ENCODE measurements at regions not wholly inside any gene's neighbourhood (a gene's known extent, or its start where the extent isn't known, plus 50 kb on each side); places are given as distances from the start of the nearest gene placed in this dataset.

DNA sequence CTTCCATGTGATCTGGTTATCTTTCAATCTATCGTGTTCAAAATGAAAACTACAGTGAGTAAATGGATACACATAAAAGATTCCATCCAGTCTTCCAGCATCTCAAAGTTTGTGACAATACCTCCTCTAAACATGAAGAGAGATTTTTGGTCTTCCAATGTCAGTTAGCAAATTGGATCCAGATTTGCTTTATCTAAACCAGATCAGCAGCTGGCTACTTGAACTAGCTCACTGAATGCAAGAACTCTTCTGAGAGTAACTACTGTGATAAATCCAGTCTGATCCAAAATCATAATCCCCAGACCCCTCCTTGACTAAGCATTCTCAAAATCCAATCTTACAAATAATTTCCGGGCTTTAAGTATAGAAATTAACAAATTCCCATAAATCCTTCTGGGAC, 2177.9 kb upstream of the C9orf72 start:
- no peak for TF ChIP-seq CTCF (IDR thresholded peaks at IDR 0.05; ENCODE audit: low read length)
- no peak for TF ChIP-seq EZH2 (IDR thresholded peaks at IDR 0.05; ENCODE audit: borderline replicate concordance, low read length)
